OCI-LY1 (cell line): ENCODE measurements at regions not wholly inside any gene's neighbourhood (a gene's known extent, or its start where the extent isn't known, plus 50 kb on each side); places are given as distances from the start of the nearest gene placed in this dataset.
"Not testable (repeated sequence)": the region's sequence is repeated elsewhere in the genome, so short reads cannot be mapped to it uniquely, and the experiment has no call there.

ENCODE experiments used
- H2AFZ ChIP-seq: fragments of 200-600 bp; sonication (generic), shearing (Covaris generic); 2 replicates; pipeline ENCODE4 v1.6.0; 2014; ENCODE audit warnings: antibody characterized with exemption, mild to moderate bottlenecking, low read length
- H3F3A ChIP-seq: fragments of 200-600 bp; sonication (generic), shearing (Covaris generic); 2 replicates; pipeline ENCODE4 v1.6.0; 2014; ENCODE audit warnings: mild to moderate bottlenecking, antibody characterized with exemption, low read length, moderate library complexity; ENCODE audit not compliant: insufficient read depth
- H3K27ac ChIP-seq: fragments of 200-600 bp; sonication (generic); 2 replicates; pipeline ENCODE4 v1.5.1; 2014; ENCODE audit warnings: low read length, mixed run types, mild to moderate bottlenecking, low read depth; ENCODE audit not compliant: poor library complexity, severe bottlenecking
- H3K27me3 ChIP-seq: fragments of 200-600 bp; sonication (generic); 2 replicates; pipeline ENCODE4 v1.6.0; 2014; ENCODE audit warnings: antibody characterized with exemption, mild to moderate bottlenecking, low read length, moderate library complexity; ENCODE audit not compliant: insufficient read depth
- H3K36me3 ChIP-seq: fragments of 200-600 bp; sonication (generic); 2 replicates; pipeline ENCODE4 v1.6.1; 2014; ENCODE audit warnings: mild to moderate bottlenecking, antibody characterized with exemption, low read length, moderate library complexity, mixed read lengths; ENCODE audit not compliant: insufficient read depth
- H3K4me1 ChIP-seq: fragments of 200-600 bp; sonication (generic); 2 replicates; pipeline ENCODE4 v1.5.1; 2014; ENCODE audit warnings: mild to moderate bottlenecking, low read length, moderate library complexity; ENCODE audit not compliant: insufficient read depth, severe bottlenecking
- H3K4me2 ChIP-seq: fragments of 200-600 bp; sonication (generic), shearing (Covaris generic); 2 replicates; pipeline ENCODE4 v1.6.1; 2014; ENCODE audit warnings: low read length
- H3K4me3 ChIP-seq: fragments of 200-600 bp; sonication (generic); 2 replicates; pipeline ENCODE4 v1.5.1; 2014; ENCODE audit warnings: low read length, low read depth, mild to moderate bottlenecking, mixed read lengths; ENCODE audit not compliant: poor library complexity, severe bottlenecking
- H3K79me2 ChIP-seq: fragments of 200-600 bp; shearing (Covaris generic); 2 replicates; pipeline ENCODE4 v1.6.1; 2016; ENCODE audit warnings: mixed run types, low read length, mixed read lengths; ENCODE audit not compliant: insufficient read depth
- H3K9ac ChIP-seq: fragments of 200-600 bp; sonication (generic), shearing (Covaris generic); 2 replicates; pipeline ENCODE4 v1.6.1; 2014; ENCODE audit warnings: mild to moderate bottlenecking, low read length, mixed read lengths
- H3K9me2 ChIP-seq: fragments of 200-600 bp; sonication (generic), shearing (Covaris generic); 2 replicates; pipeline ENCODE4 v1.6.1; 2014; ENCODE audit warnings: low read depth, mild to moderate bottlenecking, low read length, mixed read lengths
- H3K9me3 ChIP-seq: fragments of 200-600 bp; shearing (Covaris generic); 2 replicates; pipeline ENCODE4 v1.6.1; 2014; ENCODE audit warnings: low read length, mixed read lengths
- H4K20me1 ChIP-seq: fragments of 200-600 bp; sonication (generic), shearing (Covaris generic); 2 replicates; pipeline ENCODE4 v1.6.0; 2016; ENCODE audit warnings: mild to moderate bottlenecking, low read length; ENCODE audit not compliant: insufficient read depth
- EZH2 ChIP-seq: fragments of 200-600 bp; sonication (generic), shearing (Covaris generic); IDR thresholded peaks from 2 replicates; pipeline ENCODE4 v1.8.0; 2017; ENCODE audit warnings: borderline replicate concordance, mixed run types, mild to moderate bottlenecking, antibody characterized with exemption, low read length, moderate library complexity, mixed read lengths
- TF ChIP-seq, protein P1 (sequence below): fragments of 200-600 bp; sonication (generic), shearing (Covaris generic); IDR thresholded peaks from 2 replicates; pipeline ENCODE4 v1.5.1; 2017; ENCODE audit warnings: mild to moderate bottlenecking, antibody characterized with exemption, low read length, moderate library complexity, mixed read lengths

DNA sequence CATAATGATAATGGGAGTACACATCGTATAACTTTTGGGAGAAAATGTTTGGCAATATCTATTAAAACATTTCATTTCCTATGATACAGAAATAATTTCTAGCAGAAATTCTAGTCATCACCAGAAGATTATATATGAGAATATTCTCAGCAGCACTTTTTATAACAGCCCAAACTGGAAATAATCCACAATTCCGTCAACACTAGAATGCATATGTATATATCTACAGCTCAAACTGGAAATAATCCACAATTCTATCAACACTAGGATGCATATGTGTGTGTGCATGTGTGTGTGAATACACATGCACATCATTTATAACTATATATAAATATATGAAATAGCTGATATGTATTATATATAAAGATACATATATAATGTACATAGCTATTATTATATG is 408.0 kb upstream of the KLHL1 start:
- Histone ChIP-seq H3K4me3 (no peak overlapping the region), H3K9ac (no peak overlapping the region), H4K20me1 (no peaks in the 10 kb centered on the region), H3K27me3 (no peaks in the 10 kb centered on the region), H2AFZ (no peak overlapping the region), H3K9me3 (no peaks in the 10 kb centered on the region), H3K27ac (no peak overlapping the region), H3K9me2 (no peaks in the 10 kb centered on the region), H3F3A (no peaks in the 10 kb centered on the region), H3K4me2 (no peak overlapping the region), H3K36me3 (no peaks in the 10 kb centered on the region), H3K79me2 (no peaks in the 10 kb centered on the region), H3K4me1 (no peaks in the 10 kb centered on the region)
- no peak for TF ChIP-seq EZH2
- TF ChIP-seq, protein P1, sequence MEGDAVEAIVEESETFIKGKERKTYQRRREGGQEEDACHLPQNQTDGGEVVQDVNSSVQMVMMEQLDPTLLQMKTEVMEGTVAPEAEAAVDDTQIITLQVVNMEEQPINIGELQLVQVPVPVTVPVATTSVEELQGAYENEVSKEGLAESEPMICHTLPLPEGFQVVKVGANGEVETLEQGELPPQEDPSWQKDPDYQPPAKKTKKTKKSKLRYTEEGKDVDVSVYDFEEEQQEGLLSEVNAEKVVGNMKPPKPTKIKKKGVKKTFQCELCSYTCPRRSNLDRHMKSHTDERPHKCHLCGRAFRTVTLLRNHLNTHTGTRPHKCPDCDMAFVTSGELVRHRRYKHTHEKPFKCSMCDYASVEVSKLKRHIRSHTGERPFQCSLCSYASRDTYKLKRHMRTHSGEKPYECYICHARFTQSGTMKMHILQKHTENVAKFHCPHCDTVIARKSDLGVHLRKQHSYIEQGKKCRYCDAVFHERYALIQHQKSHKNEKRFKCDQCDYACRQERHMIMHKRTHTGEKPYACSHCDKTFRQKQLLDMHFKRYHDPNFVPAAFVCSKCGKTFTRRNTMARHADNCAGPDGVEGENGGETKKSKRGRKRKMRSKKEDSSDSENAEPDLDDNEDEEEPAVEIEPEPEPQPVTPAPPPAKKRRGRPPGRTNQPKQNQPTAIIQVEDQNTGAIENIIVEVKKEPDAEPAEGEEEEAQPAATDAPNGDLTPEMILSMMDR: no peak

DNA sequence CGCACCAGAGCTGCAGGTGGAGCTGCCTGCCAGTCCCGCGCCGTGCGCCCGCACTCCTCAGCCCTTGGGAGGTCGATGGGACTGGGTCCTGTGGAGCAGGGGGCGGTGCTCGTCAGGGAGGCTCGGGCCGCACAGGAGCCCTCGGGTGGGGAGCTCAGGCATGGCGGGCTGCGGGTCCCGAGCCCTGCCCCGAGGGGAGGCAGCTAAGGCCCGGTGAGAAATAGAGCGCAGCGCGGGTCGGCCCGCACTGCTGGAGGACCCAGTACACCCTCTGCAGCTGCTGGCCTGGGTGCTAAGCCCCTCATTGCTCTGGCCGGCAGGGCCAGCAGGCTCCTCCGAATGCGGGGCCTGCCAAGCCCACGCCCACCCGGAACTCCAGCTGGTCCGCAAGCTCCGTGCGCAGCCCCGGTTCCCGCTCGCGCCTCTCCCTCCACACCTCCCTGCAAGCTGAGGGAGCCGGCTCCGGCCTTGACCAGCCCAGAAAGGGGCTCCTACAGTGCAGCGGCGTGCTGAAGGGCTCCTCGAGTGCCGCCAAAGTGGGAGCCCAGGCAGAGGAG is 403.7 kb upstream of the KLHL1 start:
- not testable (repeated sequence) for H3K36me3 ChIP-seq, H3K4me3 ChIP-seq, H3K9me2 ChIP-seq, H3K4me2 ChIP-seq, H2AFZ ChIP-seq, H3K9me3 ChIP-seq, H3F3A ChIP-seq, H3K27ac ChIP-seq, H3K79me2 ChIP-seq, H3K27me3 ChIP-seq, H4K20me1 ChIP-seq, H3K4me1 ChIP-seq, H3K9ac ChIP-seq

DNA sequence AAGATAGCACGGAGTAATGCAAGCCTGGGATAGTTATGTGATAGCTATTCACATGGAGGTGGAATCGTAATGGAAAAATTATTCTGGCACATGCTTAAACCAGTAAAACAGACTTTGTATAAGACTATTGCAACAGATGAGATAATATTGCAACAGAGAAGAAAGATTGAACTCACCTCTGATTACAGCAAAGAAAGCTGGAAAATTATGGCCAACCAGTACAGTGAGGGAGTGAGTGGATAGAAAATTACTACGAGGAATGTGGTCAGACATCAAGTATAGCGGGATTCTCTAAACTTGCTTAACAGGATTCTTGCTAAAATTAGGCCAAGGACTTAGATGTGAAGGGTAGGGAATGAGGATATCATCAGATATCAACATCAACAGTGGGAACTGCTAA is 397.6 kb upstream of the KLHL1 start:
- no peak overlapping the region for H2AFZ ChIP-seq
- H3K4me2 ChIP-seq: no peak overlapping the region
- H3K27me3 ChIP-seq: no peaks in the 10 kb centered on the region
- no peak overlapping the region for H3K4me3 ChIP-seq
- H3K4me1 ChIP-seq: no peaks in the 10 kb centered on the region
- no peak overlapping the region for H3K9ac ChIP-seq
- H3K9me2 ChIP-seq: no peaks in the 10 kb centered on the region
- no peaks in the 10 kb centered on the region for H3F3A ChIP-seq
- H3K27ac ChIP-seq: no peak overlapping the region
- no peaks in the 10 kb centered on the region for H4K20me1 ChIP-seq
- H3K79me2 ChIP-seq: no peaks in the 10 kb centered on the region
- no peak for TF ChIP-seq EZH2
- TF ChIP-seq, protein P1: no peak
- H3K9me3 ChIP-seq: no peaks in the 10 kb centered on the region
- H3K36me3 ChIP-seq: no peaks in the 10 kb centered on the region

DNA sequence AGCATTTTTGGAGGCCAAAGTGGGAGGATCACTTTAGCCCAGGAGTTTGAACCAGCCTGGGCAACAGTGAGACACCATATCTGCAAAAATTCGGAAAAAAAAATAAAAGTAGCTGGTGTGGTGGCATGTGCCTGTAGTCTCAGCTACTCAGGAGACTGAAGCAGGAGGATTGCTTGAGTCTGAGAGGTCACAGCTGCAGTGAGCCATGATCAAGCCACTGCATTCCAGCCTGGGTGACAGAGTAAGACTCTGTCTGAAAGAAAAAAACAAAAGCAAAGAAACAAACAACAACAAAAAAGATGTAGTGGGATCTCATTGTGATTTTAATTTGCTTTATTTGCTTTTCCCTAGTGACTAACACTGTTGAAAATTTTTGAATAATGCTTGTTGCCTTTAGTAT is 394.7 kb upstream of the KLHL1 start:
- Histone ChIP-seq H3K4me3 (no peak overlapping the region), H4K20me1 (no peaks in the 10 kb centered on the region), H3K4me1 (no peaks in the 10 kb centered on the region), H3K9me3 (no peaks in the 10 kb centered on the region), H3K9me2 (no peaks in the 10 kb centered on the region), H3K27me3 (no peaks in the 10 kb centered on the region), H3F3A (no peaks in the 10 kb centered on the region), H3K36me3 (no peaks in the 10 kb centered on the region), H2AFZ (no peak overlapping the region), H3K79me2 (no peaks in the 10 kb centered on the region), H3K9ac (no peak overlapping the region), H3K27ac (no peak overlapping the region), H3K4me2 (no peak overlapping the region)
- TF ChIP-seq, protein P1: no peak
- no peak for TF ChIP-seq EZH2
